Gastroesophageal sphincter (tissue), 3 donors: ENCODE measurements at regions not wholly inside any gene's neighbourhood (a gene's known extent, or its start where the extent isn't known, plus 50 kb on each side); places are given as distances from the start of the nearest gene placed in this dataset.

Source experiments
- CTCF ChIP-seq, 4 experiments: fragments of 200-600 bp in 2 of 4; fragments of 450-650 bp in 2 of 4; sonication (generic) in 1 of 4; IDR thresholded peaks; one replicate each; pipeline ENCODE4 v1.5.1; 2017 to 2019; ENCODE audit warnings: antibody characterized with exemption in 4 of 4, mild to moderate bottlenecking in 2 of 4, moderate library complexity in 2 of 4
- POLR2A ChIP-seq, 2 donors: fragments of 450-650 bp; IDR thresholded peaks; one replicate each; pipeline ENCODE4 v1.6.1; 2017; ENCODE audit warnings: antibody characterized with exemption in 2 of 2, mild to moderate bottlenecking in 2 of 2, moderate library complexity in 1 of 2

GRCh38 chr6:40810171-40810570, 223.0 kb upstream of the LRFN2 start:
- TF ChIP-seq POLR2A (IDR thresholded peaks at IDR 0.05), result no peak
- no peak for TF ChIP-seq CTCF (IDR thresholded peaks at IDR 0.05)
